Esophagus mucosa (tissue), 1 donor: ENCODE measurements at regions not wholly inside any gene's neighbourhood (a gene's known extent, or its start where the extent isn't known, plus 50 kb on each side); places are given as distances from the start of the nearest gene placed in this dataset.

Source experiments
- ATAC-seq: fragments of 200-7000 bp; cut with Tn5 transposase; one replicate; pipeline ENCODE4 v1.9.1; 2020
- donor health status: DM: yes; HTN: yes; CAD: no.

DNA sequence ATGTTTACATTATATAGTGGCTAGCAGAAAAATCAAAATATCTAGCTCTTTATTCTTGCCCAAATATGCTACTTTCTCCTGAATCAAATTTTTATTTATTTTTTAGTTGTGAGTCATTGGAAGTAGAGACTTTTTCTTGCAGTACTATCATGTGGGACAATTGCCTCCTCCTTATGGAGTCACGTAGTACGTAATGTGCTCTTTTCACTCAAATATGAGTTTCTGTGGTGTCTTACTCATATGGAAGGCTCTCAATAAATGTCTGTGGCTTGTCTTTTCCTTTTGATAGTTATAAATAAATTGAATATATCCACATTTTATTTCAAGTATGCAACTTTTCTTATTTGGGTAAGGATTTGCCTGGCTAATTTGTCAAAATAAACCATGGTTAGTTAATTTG is 1411.0 kb upstream of the SLC10A2 start:
- no peak for ATAC-seq

DNA sequence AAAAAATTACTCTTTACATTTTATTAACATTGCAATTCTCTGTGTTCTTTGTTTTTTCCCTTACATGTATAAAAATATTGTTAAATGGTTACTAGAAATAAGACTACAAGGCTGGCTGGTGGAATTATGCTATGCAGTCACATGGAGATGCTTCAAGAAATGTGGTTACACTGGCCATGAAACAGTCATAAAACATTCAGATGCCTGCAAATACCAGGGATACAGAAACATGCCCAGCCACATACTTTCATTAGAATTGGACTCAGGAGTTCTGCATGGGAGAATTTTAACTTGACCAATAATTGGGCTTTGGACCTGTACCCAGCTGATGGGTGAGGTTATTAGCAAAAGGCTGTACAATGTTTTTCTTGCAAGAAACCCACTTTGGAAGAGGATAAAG is 1407.7 kb upstream of the SLC10A2 start:
- ATAC-seq, result no peak

DNA sequence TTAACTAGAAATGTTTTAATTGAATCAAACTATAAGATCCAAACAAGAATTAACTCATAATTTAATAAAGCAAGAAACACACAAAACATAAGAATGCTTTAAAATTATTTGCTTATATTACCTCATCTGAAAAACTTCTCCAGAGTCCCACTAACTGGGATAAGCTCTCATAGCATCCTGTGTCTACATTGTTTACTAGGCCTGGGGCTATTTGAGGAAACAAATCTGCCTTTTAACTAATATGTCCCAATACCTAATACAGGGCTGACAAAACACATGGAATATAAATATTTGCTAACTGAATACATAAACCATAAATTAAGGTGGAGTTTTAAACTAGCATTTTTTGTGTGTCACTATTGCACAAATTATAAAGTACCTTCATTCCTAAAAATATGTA is 1399.8 kb upstream of the SLC10A2 start:
- ATAC-seq, result no peak

DNA sequence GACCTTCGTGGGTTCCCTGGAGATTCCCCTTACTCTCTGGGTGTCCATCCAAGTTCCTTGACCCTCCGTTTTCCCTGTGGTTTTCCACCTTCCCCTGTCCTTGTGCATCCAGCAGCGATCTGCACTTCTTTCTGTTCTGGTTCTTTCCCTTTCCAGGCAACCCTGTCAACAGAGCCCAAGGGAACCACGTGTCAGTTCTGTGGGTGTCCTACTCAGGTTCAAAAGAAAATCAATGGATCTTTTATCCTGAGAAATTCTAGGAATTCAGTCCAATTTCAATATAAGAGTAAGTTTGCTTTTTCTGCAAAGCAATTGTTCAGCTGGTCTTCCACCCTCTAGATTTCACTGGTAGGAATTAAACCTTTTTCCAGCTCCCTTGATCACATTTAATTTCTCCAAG is 1394.8 kb upstream of the SLC10A2 start:
- no peak for ATAC-seq

DNA sequence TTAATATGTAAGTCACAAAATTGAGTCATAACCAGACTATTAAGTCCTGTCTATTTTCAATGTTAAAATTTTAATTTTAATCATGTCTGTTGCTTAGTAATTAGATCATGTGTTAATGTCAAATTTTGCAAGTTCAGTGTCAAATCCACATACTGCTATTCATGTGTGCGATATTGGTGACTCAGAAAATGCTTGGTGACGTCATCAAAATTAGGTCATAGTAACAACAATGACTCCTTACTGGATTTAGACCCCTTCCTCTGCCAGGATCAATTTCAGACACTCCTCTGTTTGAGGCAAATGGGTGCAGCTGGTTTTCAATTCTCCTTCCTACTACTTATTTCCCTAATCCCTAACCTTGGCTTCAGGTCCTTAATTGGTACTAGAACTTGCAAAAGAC is 1394.3 kb upstream of the SLC10A2 start:
- ATAC-seq, result no peak

DNA sequence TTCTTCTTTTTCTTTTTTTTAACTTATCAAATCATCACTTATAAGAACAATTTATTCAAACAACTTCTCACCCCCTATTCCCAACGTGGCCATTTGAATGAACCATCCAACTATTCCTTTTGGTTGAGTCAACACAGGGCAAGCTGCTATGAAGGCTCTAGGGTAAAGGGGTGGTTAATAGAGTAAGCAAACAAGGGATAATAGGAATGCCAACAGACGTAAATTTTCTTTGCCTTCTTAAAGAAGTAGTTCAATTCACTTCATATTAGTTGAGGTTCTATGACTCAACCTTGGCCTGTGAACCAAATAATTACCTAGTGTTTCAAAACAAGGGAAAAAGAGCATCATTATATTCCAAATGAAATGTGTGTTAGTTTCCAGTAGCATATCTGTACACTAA is 1383.8 kb upstream of the SLC10A2 start:
- no peak for ATAC-seq

DNA sequence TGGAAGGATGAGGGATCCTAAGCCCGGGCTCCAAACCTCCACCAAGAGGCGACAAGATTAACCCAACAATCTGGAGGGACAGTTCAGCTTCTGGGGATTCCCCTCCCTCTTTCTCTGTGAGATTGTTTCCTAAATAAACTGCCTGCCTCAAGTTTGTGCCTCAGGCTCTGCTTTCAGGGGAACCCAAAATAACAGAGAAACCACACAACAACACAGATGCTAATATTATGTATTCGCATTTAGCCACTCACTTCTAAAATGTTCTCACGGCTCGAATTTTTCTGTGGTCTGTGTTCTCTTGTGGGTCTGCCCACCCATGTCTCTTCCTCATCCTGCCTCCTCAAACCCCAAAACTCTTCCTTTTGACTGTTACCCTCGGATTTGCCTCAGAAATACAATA is 1381.1 kb upstream of the SLC10A2 start:
- ATAC-seq, result no peak

DNA sequence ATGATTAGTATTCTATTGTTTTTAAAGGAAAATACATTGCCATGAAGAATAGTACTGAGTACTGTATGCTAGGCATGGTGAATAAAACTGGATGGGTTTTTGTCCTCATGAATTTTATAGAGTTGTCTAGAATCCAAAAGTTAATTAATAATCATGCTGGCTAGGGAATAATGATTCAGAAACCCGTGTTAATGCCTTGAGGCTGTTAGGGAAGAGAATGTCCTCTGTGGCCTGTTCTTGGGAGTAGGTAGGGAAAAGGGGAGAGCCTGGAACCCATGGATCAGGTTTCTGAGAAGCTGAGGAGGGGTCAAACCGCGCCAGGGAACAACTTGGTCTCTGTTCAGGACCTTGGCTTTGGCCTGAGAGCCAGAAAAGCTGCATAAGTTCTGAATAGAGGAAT is 1376.3 kb upstream of the SLC10A2 start:
- ATAC-seq, result no peak

DNA sequence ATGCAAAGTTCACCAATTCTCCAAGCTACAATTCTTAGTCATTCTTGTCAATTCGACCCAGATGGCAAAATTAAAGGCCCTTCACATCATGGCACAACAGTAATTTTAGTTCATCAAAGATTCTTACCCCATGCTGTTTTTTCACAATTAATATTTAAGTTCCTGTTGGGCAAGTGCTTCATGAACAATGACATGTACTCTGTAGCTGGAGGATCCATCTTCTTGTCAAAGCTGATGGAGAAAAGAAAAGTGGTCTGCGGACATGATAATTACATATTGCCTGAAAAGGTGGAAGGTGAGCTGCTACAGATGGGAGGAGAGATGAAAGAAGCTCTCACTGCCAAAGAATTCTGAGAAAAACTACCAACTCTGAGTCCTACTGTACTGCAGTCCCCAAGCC is 1370.3 kb upstream of the SLC10A2 start:
- ATAC-seq, result no peak

DNA sequence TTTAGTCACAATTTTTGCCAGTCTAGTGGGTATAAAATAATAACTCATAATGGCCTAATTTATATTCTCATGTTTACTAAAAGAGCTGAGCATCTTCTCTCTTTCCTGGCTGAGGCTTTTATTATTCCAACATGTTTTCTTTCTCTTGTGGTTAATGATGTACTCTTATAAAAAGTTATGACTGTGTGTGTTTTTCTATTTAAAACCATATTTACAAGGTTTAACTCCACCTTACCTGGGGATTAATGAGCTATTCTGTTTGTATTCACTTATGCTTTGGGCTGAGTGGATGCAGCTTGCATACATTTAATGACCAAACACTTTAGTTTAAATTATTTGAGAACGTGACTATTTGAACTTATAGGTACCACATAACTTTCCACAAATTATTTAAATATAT is 1365.7 kb upstream of the SLC10A2 start:
- ATAC-seq, result no peak

DNA sequence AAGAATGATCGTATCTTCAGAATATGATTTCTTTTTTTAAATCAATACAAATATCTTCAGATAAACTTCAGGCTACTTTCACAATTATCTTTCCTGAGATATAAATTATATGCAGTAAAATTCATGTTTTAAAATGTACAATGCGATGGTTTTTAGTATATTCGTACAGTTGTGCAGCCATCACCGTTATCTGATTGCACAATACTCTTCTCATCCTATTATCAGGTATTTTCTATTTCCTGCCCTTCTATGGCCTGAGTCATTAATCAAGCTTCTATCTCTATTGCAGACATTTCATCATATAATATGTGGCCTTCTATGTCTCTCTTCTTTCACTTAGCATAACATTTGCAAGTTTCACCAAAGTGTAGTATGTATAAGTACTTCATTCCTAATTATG is 1360.2 kb upstream of the SLC10A2 start:
- no peak for ATAC-seq

DNA sequence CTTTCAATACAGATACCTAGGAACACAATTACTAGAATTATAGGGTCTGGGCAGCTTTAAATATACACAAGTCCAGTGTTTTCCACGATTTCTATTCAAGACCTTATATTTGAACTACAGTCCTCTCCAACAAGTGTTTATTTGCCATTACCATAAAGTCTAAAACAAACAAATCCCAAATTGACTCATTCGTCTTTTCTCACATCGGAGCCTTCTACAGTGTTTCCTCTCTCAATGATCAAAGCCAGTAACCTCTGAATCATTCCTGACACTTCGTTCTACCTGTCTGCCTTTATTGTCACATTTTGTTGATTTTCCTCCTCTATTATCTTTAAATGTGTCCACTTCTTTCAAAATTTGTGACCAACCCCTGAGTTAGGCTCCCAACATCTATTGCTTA is 1356.5 kb upstream of the SLC10A2 start:
- ATAC-seq, result no peak

DNA sequence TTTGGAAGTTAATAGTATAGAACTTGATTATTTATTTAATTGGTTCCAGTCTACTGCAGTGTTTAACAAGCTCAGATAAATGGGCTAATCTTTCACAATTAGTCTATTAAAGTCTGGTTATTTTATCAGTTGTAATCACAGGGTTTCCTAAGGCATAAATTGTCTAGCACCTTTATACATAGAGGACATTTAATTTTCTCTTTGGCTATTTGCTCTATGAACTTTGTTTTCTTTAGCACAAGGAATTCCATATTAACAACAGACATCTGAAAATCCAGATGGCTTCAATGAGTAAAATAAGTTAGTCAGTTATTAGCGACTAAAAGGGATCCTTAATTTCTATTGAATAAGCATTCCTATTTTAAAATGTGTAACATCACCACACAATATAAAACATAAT is 1350.8 kb upstream of the SLC10A2 start:
- ATAC-seq, result no peak

DNA sequence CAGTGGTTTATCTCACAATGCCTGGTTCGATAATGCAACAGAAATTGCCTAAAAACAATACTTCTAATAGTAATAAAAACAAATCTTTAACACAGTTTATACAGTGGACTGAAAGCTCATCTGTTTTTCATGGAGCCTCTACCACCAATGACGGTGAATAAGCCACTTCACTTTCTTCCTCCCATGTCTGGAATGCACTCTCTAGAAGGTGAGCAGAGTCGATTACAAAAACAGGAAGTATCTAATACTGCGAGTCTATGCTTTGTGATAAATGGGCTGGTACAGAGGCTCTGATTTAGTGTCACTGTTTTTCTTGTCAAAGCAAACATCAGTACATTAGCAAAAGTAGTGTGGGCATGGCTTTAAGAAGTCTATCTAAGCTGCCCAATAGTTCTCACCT is 1348.6 kb upstream of the SLC10A2 start:
- no peak for ATAC-seq

DNA sequence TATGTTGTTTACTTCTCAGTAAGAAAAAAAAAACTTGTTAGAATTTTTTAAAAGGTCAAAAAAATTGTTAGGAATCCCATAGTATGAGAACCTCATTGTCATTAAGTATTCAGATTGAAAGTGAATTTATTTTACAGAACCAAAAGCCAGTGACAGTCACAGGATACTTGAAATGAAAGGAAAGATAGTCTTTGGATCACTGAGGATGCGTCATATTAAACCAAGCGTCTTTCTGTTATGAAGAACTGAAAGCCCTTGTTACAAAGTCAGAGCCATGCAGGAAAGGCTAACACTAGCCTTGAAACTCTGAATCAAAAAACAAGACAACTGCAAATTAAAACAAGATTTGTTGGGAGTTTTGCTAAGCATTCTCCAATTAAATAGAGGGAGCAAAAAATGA is 1348.0 kb upstream of the SLC10A2 start:
- ATAC-seq, result no peak

DNA sequence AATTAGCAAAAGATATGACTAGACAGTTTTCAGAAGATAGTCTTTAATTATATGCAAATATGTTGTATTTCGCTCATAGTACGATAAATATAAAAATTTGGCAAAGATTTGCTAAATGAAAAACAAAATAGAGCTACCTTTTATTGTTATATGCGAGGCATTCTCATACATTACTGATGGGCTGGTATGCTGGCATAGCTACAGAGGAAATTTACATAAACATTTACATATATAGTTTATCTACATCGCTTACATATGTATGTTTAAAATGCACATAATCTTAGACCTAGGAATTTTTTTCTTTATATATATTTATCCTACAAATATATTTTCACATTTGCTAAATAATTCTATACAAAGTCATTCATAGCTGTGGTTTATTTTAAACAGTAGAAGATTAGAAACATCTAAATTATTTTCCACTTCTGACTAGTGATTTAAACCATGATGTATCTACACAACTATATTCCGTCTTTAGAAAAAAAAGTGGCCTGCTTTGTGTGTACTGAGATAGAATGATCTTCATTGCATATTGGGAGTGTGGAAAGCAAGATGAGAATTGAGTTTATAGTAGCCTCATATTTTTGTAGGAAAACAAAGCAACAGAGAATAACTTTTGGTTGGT is 1345.0 kb upstream of the SLC10A2 start:
- no peak for ATAC-seq

DNA sequence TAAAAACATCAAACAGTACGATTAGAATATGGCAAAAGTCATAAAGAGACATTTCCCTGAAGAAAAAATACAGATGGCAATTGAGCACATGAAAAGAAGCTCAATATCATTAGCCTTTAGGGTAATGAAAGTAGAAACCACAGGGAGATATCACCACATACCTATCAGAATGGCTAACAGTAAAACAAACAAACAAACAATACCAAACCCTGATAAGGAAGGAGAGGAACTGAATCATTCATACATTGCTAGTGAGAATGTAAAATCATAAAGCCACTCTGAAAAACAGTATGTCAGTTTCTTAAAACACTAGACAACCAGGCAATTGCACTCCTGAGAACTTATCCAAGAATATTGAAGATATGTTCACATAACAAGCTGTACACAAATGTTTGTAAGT is 1342.5 kb upstream of the SLC10A2 start:
- no peak for ATAC-seq

DNA sequence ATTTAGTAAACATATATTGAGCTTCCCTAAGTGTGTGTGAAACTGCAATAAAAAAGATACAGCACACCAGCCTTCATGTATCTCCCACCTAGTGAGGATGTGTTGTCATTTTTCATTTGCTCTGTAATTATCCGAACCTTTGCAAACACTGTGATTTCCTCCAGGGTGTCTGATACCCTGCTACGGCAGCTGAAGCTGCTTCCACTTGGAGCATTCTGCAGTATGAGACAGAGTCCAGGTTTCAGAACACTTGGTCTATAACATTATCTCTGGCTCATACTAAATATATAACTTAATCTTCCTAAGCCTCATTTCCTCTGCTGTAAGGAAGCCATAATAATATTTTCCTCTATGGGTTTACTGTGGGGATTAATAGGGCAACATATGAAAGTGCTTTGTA is 1338.1 kb upstream of the SLC10A2 start:
- no peak for ATAC-seq

DNA sequence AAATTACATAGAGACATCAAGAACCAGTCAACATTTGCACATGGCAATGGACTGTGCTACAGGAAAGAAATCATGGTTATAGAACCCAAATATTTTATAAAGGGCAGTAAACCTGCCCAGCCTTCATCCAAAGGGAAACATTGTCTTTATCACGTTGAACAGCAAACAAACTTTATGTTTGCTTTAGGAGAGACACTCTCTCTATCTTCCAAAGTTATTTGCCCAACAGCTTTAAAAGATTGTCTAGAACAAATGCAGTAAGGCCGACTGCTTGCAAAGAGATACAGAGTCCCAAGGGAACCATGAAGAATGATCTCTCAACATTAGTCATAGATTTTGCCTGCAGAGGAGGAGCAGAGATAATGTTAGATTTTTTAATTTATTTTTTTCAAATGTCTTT is 1323.5 kb upstream of the SLC10A2 start:
- ATAC-seq, result no peak

DNA sequence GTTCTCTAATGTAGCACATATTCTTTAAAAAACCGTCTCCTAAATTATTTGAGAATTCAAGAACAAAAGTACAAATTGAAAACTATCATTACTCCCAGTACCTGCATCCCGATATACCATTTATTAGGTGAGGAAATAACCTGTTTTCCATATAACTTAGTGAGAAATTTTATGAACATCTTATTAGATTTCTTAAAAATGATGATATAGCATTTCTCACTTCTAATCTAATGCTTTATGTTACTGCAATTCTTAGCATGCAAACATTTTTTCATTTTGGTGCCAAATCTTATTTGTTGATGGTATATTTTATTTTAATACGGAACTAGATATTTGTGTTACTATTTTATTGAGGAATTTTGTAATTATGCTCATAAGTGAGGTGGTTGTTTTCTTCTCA is 1321.3 kb upstream of the SLC10A2 start:
- ATAC-seq, result no peak

DNA sequence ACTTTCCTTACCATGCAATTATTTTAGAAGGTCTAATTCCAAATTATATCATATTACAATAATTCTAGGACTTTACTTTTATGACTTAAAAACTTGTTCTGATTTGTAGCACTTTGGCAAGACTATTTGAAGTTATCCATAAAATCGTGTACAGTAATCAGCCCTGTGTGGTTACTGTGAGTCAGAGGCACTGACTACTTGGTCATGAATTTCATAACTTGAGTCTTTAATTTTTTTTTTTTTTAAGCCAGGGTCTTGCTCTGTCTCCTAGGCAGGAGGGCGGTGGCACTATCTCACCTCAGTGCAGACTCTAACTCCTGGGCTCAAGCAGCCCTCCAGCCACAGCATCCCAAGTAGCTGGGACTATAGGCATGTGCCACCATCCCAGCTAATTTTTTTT is 1319.2 kb upstream of the SLC10A2 start:
- ATAC-seq, result no peak

DNA sequence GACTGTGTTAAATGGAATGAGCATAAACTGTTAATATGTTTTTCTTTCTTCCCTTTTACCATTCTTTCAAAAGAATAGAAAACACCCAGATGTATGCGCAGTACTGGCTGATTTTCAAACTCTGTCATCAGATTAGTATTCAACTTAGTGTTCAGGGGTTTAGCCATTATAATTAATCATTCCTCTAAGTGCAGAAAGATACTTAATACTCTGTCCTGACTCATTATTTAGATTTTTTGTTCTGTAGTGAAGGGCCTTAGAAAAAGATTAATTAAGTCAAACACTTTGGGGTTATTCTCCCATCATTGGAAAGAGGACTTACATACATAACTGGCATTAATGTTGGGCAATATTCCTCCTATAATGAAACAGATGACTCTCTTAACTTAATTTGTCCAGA is 1316.7 kb upstream of the SLC10A2 start:
- no peak for ATAC-seq

DNA sequence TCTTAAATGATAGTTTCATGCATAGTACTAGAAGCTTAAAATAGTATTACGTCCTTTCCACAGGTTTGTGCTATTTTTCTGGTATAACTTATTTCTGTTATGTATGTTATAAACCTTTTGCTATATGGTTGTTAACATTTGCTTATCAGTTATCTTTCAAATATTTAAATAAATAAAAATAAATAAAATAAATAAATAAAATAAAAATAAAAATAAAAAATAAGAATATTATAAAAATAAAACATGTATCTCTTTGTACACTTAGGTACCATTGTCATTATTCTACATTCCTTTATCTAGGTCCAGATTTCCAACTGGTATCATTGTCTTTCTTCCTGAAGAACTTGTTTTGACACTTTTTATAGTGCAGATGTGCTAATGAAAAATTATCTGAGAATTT is 1310.4 kb upstream of the SLC10A2 start:
- no peak for ATAC-seq

DNA sequence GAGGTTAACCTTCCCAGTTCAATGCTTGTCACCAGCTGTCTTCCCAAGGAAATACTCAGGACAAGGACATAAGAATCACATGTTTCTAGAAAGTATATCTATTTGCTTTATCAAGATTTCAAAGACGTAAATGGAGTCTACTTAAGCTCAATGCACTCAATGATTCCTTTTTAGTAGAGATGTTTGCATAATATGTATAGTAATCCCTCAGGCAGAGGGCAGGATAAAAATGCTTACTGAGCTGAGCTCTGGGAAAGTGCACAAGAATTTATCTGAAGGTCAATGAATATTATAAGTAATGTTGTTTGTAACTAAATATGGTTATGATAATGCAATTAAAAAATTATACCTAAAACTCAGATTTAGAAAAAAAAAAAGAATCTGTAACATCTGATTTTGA is 1309.4 kb upstream of the SLC10A2 start:
- ATAC-seq, result no peak

DNA sequence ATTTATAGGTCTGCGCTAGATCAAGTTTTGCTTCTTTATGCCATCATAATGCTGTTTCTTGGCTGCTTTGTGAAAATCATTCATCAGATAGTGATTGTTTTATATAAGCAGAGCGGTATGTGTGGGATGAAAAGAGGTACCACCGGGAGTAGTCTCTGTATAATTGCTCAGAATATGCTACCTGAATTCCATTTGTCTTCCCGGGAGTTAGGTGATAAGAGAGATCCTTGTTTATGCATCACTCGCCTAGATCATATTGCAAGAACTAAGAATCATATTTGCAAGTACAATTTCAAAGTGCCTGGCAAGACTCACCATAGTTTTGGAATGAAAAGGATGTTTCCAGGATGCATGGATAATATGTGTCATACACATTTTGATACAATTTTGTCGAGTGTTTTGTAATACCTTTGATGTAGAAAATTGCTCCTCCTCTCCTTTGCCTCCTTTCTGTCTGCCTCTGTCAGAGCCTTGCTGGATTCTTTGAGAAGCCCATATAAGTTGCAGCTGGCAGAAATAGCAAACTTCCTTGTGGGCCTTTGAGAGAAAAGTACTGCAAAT is 1306.0 kb upstream of the SLC10A2 start:
- ATAC-seq, result no peak
